ENCODE measurements at regions not wholly inside any gene's neighbourhood (a gene's known extent, or its start where the extent isn't known, plus 50 kb on each side); places are given as distances from the start of the nearest gene placed in this dataset.

GRCh38 chr7:26499315-26499897 lies 207.7 kb downstream of the SNX10 start:
- TF ChIP-seq EZH2phosphoT487 (IDR thresholded peaks at IDR 0.05; ENCODE audit: borderline replicate concordance) (no peak), CTCF (conservative IDR thresholded peaks at IDR 0.05; ENCODE audit: low read length) (no peak)
- Histone ChIP-seq H3K4me1 (ENCODE audit: insufficient read depth, low read length, poor library complexity, severe bottlenecking) (peaks cover 19% of the 10 kb centered on the region), H3K36me3 (ENCODE audit: insufficient read depth, low read length) (no peaks in the 10 kb centered on the region), H2AFZ (ENCODE audit: low read length) (no peak overlapping the region), H3K9me2 (replicated peaks; ENCODE audit: low read depth, low read length) (no peaks in the 10 kb centered on the region), H3K9ac (ENCODE audit: low read depth, low read length, poor library complexity, severe bottlenecking) (no peak overlapping the region), H3K79me2 (ENCODE audit: insufficient read depth, low read length) (no peaks in the 10 kb centered on the region), H4K20me1 (ENCODE audit: insufficient read depth, low read length, poor library complexity, severe bottlenecking) (no peaks in the 10 kb centered on the region), H3K4me3 (ENCODE audit: low read length, poor library complexity, severe bottlenecking) (no peak overlapping the region), H3F3A (ENCODE audit: low read depth) (peaks cover 4% of the 10 kb centered on the region; the same call in 1 of the 2 replicates), H3K9me3 (ENCODE audit: insufficient read depth, low read depth, low read length) (no peaks in the 10 kb centered on the region), H3K4me2 (ENCODE audit: low read depth, low read length, poor library complexity, severe bottlenecking) (no peak overlapping the region), H3K27me3 (ENCODE audit: insufficient read depth, low read length, poor library complexity, severe bottlenecking) (no peaks in the 10 kb centered on the region)

- Histone ChIP-seq H3K4me3 (ENCODE audit: low read length, poor library complexity, severe bottlenecking) (no peak overlapping the region), H3K9ac (ENCODE audit: low read depth, low read length, poor library complexity, severe bottlenecking) (no peak overlapping the region), H3F3A (ENCODE audit: low read depth) (peaks cover 6% of the 10 kb centered on the region; the same call in 1 of the 2 replicates), H3K9me2 (replicated peaks; ENCODE audit: low read depth, low read length) (no peaks in the 10 kb centered on the region), H3K36me3 (ENCODE audit: insufficient read depth, low read length) (no peaks in the 10 kb centered on the region), H3K9me3 (ENCODE audit: insufficient read depth, low read depth, low read length) (no peaks in the 10 kb centered on the region), H2AFZ (ENCODE audit: low read length) (no peak overlapping the region), H3K79me2 (ENCODE audit: insufficient read depth, low read length) (no peaks in the 10 kb centered on the region), H3K4me2 (ENCODE audit: low read depth, low read length, poor library complexity, severe bottlenecking) (no peak overlapping the region), H3K4me1 (ENCODE audit: insufficient read depth, low read length, poor library complexity, severe bottlenecking) (peaks cover 29% of the 10 kb centered on the region), H4K20me1 (ENCODE audit: insufficient read depth, low read length, poor library complexity, severe bottlenecking) (no peaks in the 10 kb centered on the region), H3K27me3 (ENCODE audit: insufficient read depth, low read length, poor library complexity, severe bottlenecking) (no peaks in the 10 kb centered on the region)
- no peak for TF ChIP-seq EZH2phosphoT487 (IDR thresholded peaks at IDR 0.05; ENCODE audit: borderline replicate concordance)
- peak; percentile 78 for TF ChIP-seq CTCF (conservative IDR thresholded peaks at IDR 0.05; ENCODE audit: low read length)
Observed at GRCh38 chr7:26500749-26501352, 209.2 kb downstream of the SNX10 start.

DNA sequence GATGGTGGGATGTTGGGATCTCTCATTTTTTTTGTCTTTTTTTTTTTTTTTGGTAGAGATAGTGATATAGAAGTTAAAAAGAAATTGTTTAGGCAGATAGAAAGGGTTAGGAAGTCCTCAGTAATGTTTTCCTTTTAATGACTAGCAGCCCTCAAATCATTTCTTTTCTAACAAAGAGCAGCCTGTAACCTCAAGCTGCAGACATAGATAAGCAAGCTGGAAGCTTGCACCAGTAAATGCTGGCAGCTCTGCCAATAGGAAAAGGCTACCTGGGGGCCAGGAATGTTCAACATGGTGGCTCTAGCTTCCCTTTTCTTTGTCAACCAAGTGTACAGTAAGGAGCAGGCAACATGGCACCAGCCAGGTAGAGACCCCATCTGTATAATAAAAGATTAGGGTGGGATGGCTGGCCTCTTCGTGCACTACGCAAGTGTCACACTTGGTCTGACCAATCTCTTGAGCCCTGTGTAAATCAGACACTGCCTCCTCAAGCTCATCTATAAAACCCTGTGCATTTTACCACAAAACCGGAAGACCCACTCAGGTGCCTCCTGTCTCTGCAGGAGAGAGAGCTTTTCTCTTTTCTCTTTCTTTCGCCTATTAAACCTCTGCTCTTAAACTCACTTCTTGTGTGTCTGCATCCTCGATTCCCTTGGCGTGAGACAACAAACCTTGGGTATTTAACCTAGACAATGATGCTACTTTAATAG lies 212.9 kb downstream of the SNX10 start:
- H3K36me3 ChIP-seq (ENCODE audit: insufficient read depth, low read length) = no peaks in the 10 kb centered on the region

More for the DNA sequence above, 212.9 kb downstream of the SNX10 start:
- H3K4me3 ChIP-seq (ENCODE audit: low read length, poor library complexity, severe bottlenecking) = peak overlapping the region; percentile 54
- TF ChIP-seq CTCF (conservative IDR thresholded peaks at IDR 0.05; ENCODE audit: low read length) = no peak
- no peak for TF ChIP-seq EZH2phosphoT487 (IDR thresholded peaks at IDR 0.05; ENCODE audit: borderline replicate concordance)
- H3K9ac ChIP-seq (ENCODE audit: low read depth, low read length, poor library complexity, severe bottlenecking) = peak overlapping the region; percentile 28
- H3F3A ChIP-seq (ENCODE audit: low read depth) = peaks cover 6% of the 10 kb centered on the region; the same call in 1 of the 2 replicates
- H3K4me1 ChIP-seq (ENCODE audit: insufficient read depth, low read length, poor library complexity, severe bottlenecking) = peaks cover 31% of the 10 kb centered on the region
- no peaks in the 10 kb centered on the region for H3K9me3 ChIP-seq (ENCODE audit: insufficient read depth, low read depth, low read length)
- H3K79me2 ChIP-seq (ENCODE audit: insufficient read depth, low read length) = no peaks in the 10 kb centered on the region
- H3K9me2 ChIP-seq (replicated peaks; ENCODE audit: low read depth, low read length) = no peaks in the 10 kb centered on the region
- H2AFZ ChIP-seq (ENCODE audit: low read length) = no peak overlapping the region
- H4K20me1 ChIP-seq (ENCODE audit: insufficient read depth, low read length, poor library complexity, severe bottlenecking) = no peaks in the 10 kb centered on the region
- H3K4me2 ChIP-seq (ENCODE audit: low read depth, low read length, poor library complexity, severe bottlenecking) = peak overlapping the region; percentile 63
- H3K27me3 ChIP-seq (ENCODE audit: insufficient read depth, low read length, poor library complexity, severe bottlenecking) = no peaks in the 10 kb centered on the region
